HEK293 (cell line): ENCODE measurements at regions not wholly inside any gene's neighbourhood (a gene's known extent, or its start where the extent isn't known, plus 50 kb on each side); places are given as distances from the start of the nearest gene placed in this dataset.

ENCODE experiments used
- CTCF ChIA-PET: fragments of 350-600 bp; formaldehyde crosslinking; extraction: SDS; loops from one replicate; lab custom pipeline; 2021; ENCODE audit warnings: antibody characterized with exemption; lab: Yijun Ruan, JAX
- POLR2A ChIA-PET: fragments of 300-600 bp; formaldehyde crosslinking; extraction: SDS; loops from one replicate; lab custom pipeline; 2020; ENCODE audit warnings: antibody characterized with exemption, inconsistent platforms; lab: Yijun Ruan, JAX
- H3K27ac ChIP-seq: fragments of 200-500 bp; sonication (Bioruptor generic); 2 replicates; pipeline ENCODE4 v1.5.1; 2014; ENCODE audit warnings: low read depth, low read length, control low read depth, inconsistent platforms; ENCODE audit errors: extremely low read depth
- H3K36me3 ChIP-seq, 2 experiments: fragments of 200-500 bp in 1 of 2; sonication (Bioruptor generic) in 1 of 2; 1 replicate in 1 of 2; 2 replicates in 1 of 2; pipeline ENCODE4 v1.5.1; 2014 to 2017; ENCODE audit warnings: inconsistent platforms in 2 of 2, low read length in 2 of 2; ENCODE audit not compliant: control insufficient read depth in 2 of 2, insufficient read depth in 1 of 2
- H3K4me1 ChIP-seq: fragments of 200-500 bp; sonication (Bioruptor generic); 2 replicates; pipeline ENCODE4 v1.5.1; 2014; ENCODE audit warnings: mild to moderate bottlenecking, low read length, inconsistent platforms; ENCODE audit not compliant: control insufficient read depth, insufficient read depth
- H3K4me3 ChIP-seq: 2 replicates; pipeline ENCODE4 v1.5.1; 2011; ENCODE audit warnings: low read depth, mild to moderate bottlenecking, control low read depth, low read length, moderate library complexity
- H3K9me3 ChIP-seq: fragments of 200-500 bp; sonication (Bioruptor generic); 2 replicates; pipeline ENCODE4 v1.5.1; 2014; ENCODE audit warnings: low read depth, low read length, inconsistent platforms; ENCODE audit not compliant: control insufficient read depth, insufficient read depth
- GLIS1 ChIP-seq: fragments of 450-650 bp; formaldehyde crosslinking; IDR thresholded peaks from 2 replicates; pipeline ENCODE4 v1.5.1; 2016; ENCODE audit warnings: missing biosample characterization, missing genetic modification characterization
- SETDB1 ChIP-seq: IDR thresholded peaks from one replicate; pipeline ENCODE4 v1.6.1; 2017; ENCODE audit warnings: mild to moderate bottlenecking, low read length, moderate library complexity, mixed read lengths; ENCODE audit not compliant: insufficient read length
- SP2 ChIP-seq: fragments of 450-650 bp; formaldehyde crosslinking; IDR thresholded peaks from 2 replicates; pipeline ENCODE4 v1.5.1; 2016; ENCODE audit warnings: missing biosample characterization, missing genetic modification characterization
- ZBTB11 ChIP-seq: fragments of 450-650 bp; formaldehyde crosslinking; conservative IDR thresholded peaks from 2 replicates; pipeline ENCODE4 v1.5.1; 2016; ENCODE audit warnings: low read depth, missing biosample characterization, missing genetic modification characterization
- ZBTB44 ChIP-seq: fragments of 450-650 bp; IDR thresholded peaks from 2 replicates; pipeline ENCODE4 v1.5.1; 2018; ENCODE audit warnings: missing biosample characterization, mild to moderate bottlenecking, missing genetic modification characterization
- ZBTB48 ChIP-seq: fragments of 450-650 bp; formaldehyde crosslinking; IDR thresholded peaks from 2 replicates; pipeline ENCODE4 v1.5.1; 2016; ENCODE audit warnings: missing biosample characterization, missing genetic modification characterization
- ZBTB6 ChIP-seq: fragments of 450-650 bp; formaldehyde crosslinking; IDR thresholded peaks from 2 replicates; pipeline ENCODE4 v1.5.1; 2017; ENCODE audit warnings: missing biosample characterization, missing genetic modification characterization
- ZNF140 ChIP-seq: fragments of 450-650 bp; formaldehyde crosslinking; IDR thresholded peaks from 2 replicates; pipeline ENCODE4 v1.5.1; 2016; ENCODE audit warnings: missing biosample characterization, missing genetic modification characterization
- ZNF146 ChIP-seq: fragments of 450-650 bp; formaldehyde crosslinking; IDR thresholded peaks from 2 replicates; pipeline ENCODE4 v1.5.1; 2016; ENCODE audit warnings: missing biosample characterization, missing genetic modification characterization
- ZNF184 ChIP-seq: fragments of 450-650 bp; IDR thresholded peaks from 2 replicates; pipeline ENCODE4 v1.5.1; 2018; ENCODE audit warnings: missing biosample characterization, mild to moderate bottlenecking, missing genetic modification characterization
- ZNF214 ChIP-seq: fragments of 450-650 bp; formaldehyde crosslinking; IDR thresholded peaks from 2 replicates; pipeline ENCODE4 v1.5.1; 2017; ENCODE audit warnings: missing biosample characterization, mild to moderate bottlenecking, missing genetic modification characterization, borderline replicate concordance
- ZNF223 ChIP-seq: fragments of 450-650 bp; formaldehyde crosslinking; IDR thresholded peaks from 2 replicates; pipeline ENCODE4 v1.5.1; 2016; ENCODE audit warnings: missing biosample characterization, missing genetic modification characterization
- ZNF239 ChIP-seq: fragments of 450-650 bp; formaldehyde crosslinking; IDR thresholded peaks from 2 replicates; pipeline ENCODE4 v1.5.1; 2016; ENCODE audit warnings: missing biosample characterization, missing genetic modification characterization
- ZNF248 ChIP-seq: fragments of 450-650 bp; formaldehyde crosslinking; IDR thresholded peaks from 2 replicates; pipeline ENCODE4 v1.5.1; 2017; ENCODE audit warnings: missing biosample characterization, missing genetic modification characterization
- ZNF292 ChIP-seq: fragments of 450-650 bp; formaldehyde crosslinking; IDR thresholded peaks from 2 replicates; pipeline ENCODE4 v1.5.1; 2016; ENCODE audit warnings: low read depth, missing biosample characterization, missing genetic modification characterization, borderline replicate concordance
- ZNF302 ChIP-seq: fragments of 450-650 bp; formaldehyde crosslinking; IDR thresholded peaks from 2 replicates; pipeline ENCODE4 v1.5.1; 2016; ENCODE audit warnings: missing biosample characterization, missing genetic modification characterization, low read depth
- ZNF391 ChIP-seq: fragments of 450-650 bp; formaldehyde crosslinking; IDR thresholded peaks from 2 replicates; pipeline ENCODE4 v1.5.1; 2016; ENCODE audit warnings: low read depth, missing biosample characterization, missing genetic modification characterization, borderline replicate concordance
- ZNF514 ChIP-seq: fragments of 450-650 bp; formaldehyde crosslinking; IDR thresholded peaks from 2 replicates; pipeline ENCODE4 v1.5.1; 2016; ENCODE audit warnings: missing biosample characterization, missing genetic modification characterization
- ZNF544 ChIP-seq: fragments of 450-650 bp; formaldehyde crosslinking; IDR thresholded peaks from 2 replicates; pipeline ENCODE4 v1.5.0; 2017; ENCODE audit warnings: missing biosample characterization, missing genetic modification characterization
- ZNF549 ChIP-seq: fragments of 450-650 bp; IDR thresholded peaks from 2 replicates; pipeline ENCODE4 v1.5.1; 2018; ENCODE audit warnings: missing biosample characterization, missing genetic modification characterization, mild to moderate bottlenecking, inconsistent platforms, moderate library complexity
- ZNF561 ChIP-seq: fragments of 450-650 bp; IDR thresholded peaks from 2 replicates; pipeline ENCODE4 v1.5.1; 2018; ENCODE audit warnings: missing biosample characterization, missing genetic modification characterization, borderline replicate concordance
- ZNF626 ChIP-seq: fragments of 450-650 bp; sonication (Bioruptor Pico); formaldehyde crosslinking; IDR thresholded peaks from 2 replicates; pipeline ENCODE4 v1.5.1; 2018; ENCODE audit warnings: missing biosample characterization, missing genetic modification characterization, inconsistent platforms
- ZNF791 ChIP-seq: fragments of 450-650 bp; formaldehyde crosslinking; IDR thresholded peaks from 2 replicates; pipeline ENCODE4 v1.5.1; 2016; ENCODE audit warnings: missing biosample characterization, missing genetic modification characterization
- ZSCAN23 ChIP-seq: fragments of 450-650 bp; formaldehyde crosslinking; IDR thresholded peaks from 2 replicates; pipeline ENCODE4 v1.5.1; 2016; ENCODE audit warnings: missing biosample characterization, missing genetic modification characterization

- H3K4me3 ChIP-seq = no peak overlapping the region
- H3K9me3 ChIP-seq = no peaks in the 10 kb centered on the region
- TF ChIP-seq GLIS1 (tag by site-specific recombination) (no peak), ZNF302 (tag by site-specific recombination) (no peak), SETDB1 (no peak), ZNF223 (tag by site-specific recombination) (no peak), ZNF214 (no peak), ZNF292 (tag by site-specific recombination) (no peak), ZNF146 (tag by site-specific recombination) (no peak), ZNF248 (tag by site-specific recombination) (no peak), SP2 (no peak), ZNF140 (tag by site-specific recombination) (no peak), ZBTB48 (tag by site-specific recombination) (no peak), ZNF239 (no peak), ZNF791 (tag by site-specific recombination) (no peak), ZBTB44 (tag by site-specific recombination) (no peak), ZNF184 (tag by site-specific recombination) (no peak), ZNF561 (tag by site-specific recombination) (no peak), ZNF626 (tag by site-specific recombination) (no peak), ZBTB11 (no peak)
- ChIA-PET POLR2A (no interaction called here), CTCF (no interaction called here)
- H3K4me1 ChIP-seq = peaks cover 2% of the 10 kb centered on the region; the same call in 1 of the 2 replicates
- no peaks in the 10 kb centered on the region for H3K36me3 ChIP-seq
- H3K27ac ChIP-seq = no peak overlapping the region
These were observed 106.8 kb downstream of the C1D start for GRCh38 chr2:67955748-67956603.

GRCh38 chr2:67965246-67965645, 97.6 kb downstream of the C1D start:
- Histone ChIP-seq H3K9me3 (no peaks in the 10 kb centered on the region), H3K36me3 (no peaks in the 10 kb centered on the region), H3K4me1 (no peaks in the 10 kb centered on the region), H3K27ac (no peak overlapping the region), H3K4me3 (no peak overlapping the region)
- TF ChIP-seq ZNF549 (tag by site-specific recombination) (no peak), ZNF514 (tag by site-specific recombination) (no peak), ZBTB6 (tag by site-specific recombination) (no peak), ZNF391 (tag by site-specific recombination) (no peak), ZNF544 (no peak), ZSCAN23 (no peak)
- ChIA-PET POLR2A (no interaction called here), CTCF (interaction anchor here (1.0 to 1.4 kb wide), 2 partner anchors 10 to 66 kb away, joined by 3 to 7 read pairs; no protein-coding TSS in a partner anchor)
